Mesenchymal stem cell (in vitro differentiated cells and primary cell): ENCODE measurements at regions not wholly inside any gene's neighbourhood (a gene's known extent, or its start where the extent isn't known, plus 50 kb on each side); places are given as distances from the start of the nearest gene placed in this dataset.

Source experiments
- DNase-seq: peaks from one replicate; pipeline ENCODE4 v3.0.0-alpha.2; 2013
- H2AFZ ChIP-seq: one replicate; pipeline ENCODE4 v1.6.1; 2013; ENCODE audit warnings: low read depth, mild to moderate bottlenecking, control low read depth, inconsistent platforms, low read length, moderate library complexity
- H2AK5ac ChIP-seq: 2 replicates; pipeline ENCODE4 v1.6.1; 2013; ENCODE audit warnings: low read length, moderate library complexity, mild to moderate bottlenecking, inconsistent platforms; ENCODE audit not compliant: severe bottlenecking
- H2BK120ac ChIP-seq: one replicate; pipeline ENCODE4 v1.6.1; 2013; ENCODE audit warnings: low read depth, mild to moderate bottlenecking, inconsistent platforms, low read length, moderate library complexity
- H2BK12ac ChIP-seq, 2 experiments: one replicate each; pipeline ENCODE4 v1.6.1; 2013; ENCODE audit warnings: inconsistent platforms in 2 of 2, low read length in 2 of 2, mild to moderate bottlenecking in 2 of 2, moderate library complexity in 2 of 2, control low read depth in 1 of 2
- H2BK15ac ChIP-seq: one replicate; pipeline ENCODE4 v1.6.1; 2013; ENCODE audit warnings: mild to moderate bottlenecking, low read depth, inconsistent platforms; ENCODE audit not compliant: poor library complexity, severe bottlenecking
- H2BK5ac ChIP-seq: 2 replicates; pipeline ENCODE4 v1.6.1; 2013; ENCODE audit warnings: low read depth, mild to moderate bottlenecking, low read length, control low read depth, inconsistent platforms; ENCODE audit not compliant: poor library complexity, severe bottlenecking
- H3K14ac ChIP-seq, 2 experiments: one replicate each; pipeline ENCODE4 v1.6.1; 2013; ENCODE audit warnings: inconsistent platforms in 2 of 2, low read length in 2 of 2, control low read depth in 1 of 2, mild to moderate bottlenecking in 1 of 2, moderate library complexity in 1 of 2
- H3K18ac ChIP-seq, 2 experiments: one replicate each; pipeline ENCODE4 v1.6.1; 2013; ENCODE audit warnings: inconsistent platforms in 2 of 2, low read length in 2 of 2, control low read depth in 1 of 2, low read depth in 1 of 2, mild to moderate bottlenecking in 1 of 2
- H3K23ac ChIP-seq, 2 experiments: one replicate each; pipeline ENCODE4 v1.6.1; 2013; ENCODE audit warnings: inconsistent platforms in 2 of 2, low read length in 2 of 2, mild to moderate bottlenecking in 2 of 2, moderate library complexity in 2 of 2, control low read depth in 1 of 2
- H3K27ac ChIP-seq: 2 replicates; pipeline ENCODE4 v1.5.1; 2013; ENCODE audit warnings: mild to moderate bottlenecking, moderate library complexity, low read length, control low read depth, inconsistent platforms; ENCODE audit not compliant: poor library complexity, severe bottlenecking
- H3K27me3 ChIP-seq, 2 experiments: 2 replicates each; pipeline versions ENCODE4 v1.6.1 to v1.7.0; 2013; ENCODE audit warnings: low read length in 2 of 2, mild to moderate bottlenecking in 2 of 2, moderate library complexity in 2 of 2, control low read depth in 1 of 2, inconsistent platforms in 1 of 2; ENCODE audit not compliant: control insufficient read depth in 1 of 2, insufficient read depth in 1 of 2
- H3K36me3 ChIP-seq, 2 experiments: 2 replicates each; pipeline versions ENCODE4 v1.6.1 to v1.7.0; 2013; ENCODE audit warnings: low read length in 2 of 2, control low read depth in 1 of 2, inconsistent platforms in 1 of 2, low read depth in 1 of 2, mild to moderate bottlenecking in 1 of 2; ENCODE audit not compliant: insufficient read depth in 2 of 2, control insufficient read depth in 1 of 2
- H3K4ac ChIP-seq, 2 experiments: one replicate each; pipeline ENCODE4 v1.6.1; 2013; ENCODE audit warnings: inconsistent platforms in 2 of 2, low read length in 2 of 2, mild to moderate bottlenecking in 2 of 2, moderate library complexity in 2 of 2, control low read depth in 1 of 2, low read depth in 1 of 2
- H3K4me1 ChIP-seq: 2 replicates; pipeline ENCODE4 v1.6.1; 2013; ENCODE audit warnings: low read depth, low read length, control low read depth; ENCODE audit not compliant: control insufficient read depth, insufficient read depth
- H3K4me2 ChIP-seq: 2 replicates; pipeline ENCODE4 v1.6.1; 2013; ENCODE audit warnings: low read length, mild to moderate bottlenecking, inconsistent platforms; ENCODE audit not compliant: poor library complexity, severe bottlenecking
- H3K4me3 ChIP-seq, 2 experiments: 2 replicates each; pipeline versions ENCODE4 v1.5.1 to v1.7.0; 2013; ENCODE audit warnings: low read length in 2 of 2, mild to moderate bottlenecking in 2 of 2, control low read depth in 1 of 2, low read depth in 1 of 2; ENCODE audit not compliant: insufficient read depth in 1 of 2
- H3K79me1 ChIP-seq: replicated peaks from 2 replicates; pipeline ENCODE4 v1.6.1; 2013; ENCODE audit warnings: mild to moderate bottlenecking, control low read depth, low read length, inconsistent platforms; ENCODE audit not compliant: poor library complexity, severe bottlenecking
- H3K9ac ChIP-seq: 2 replicates; pipeline ENCODE4 v1.7.0; 2013; ENCODE audit warnings: mild to moderate bottlenecking, low read length, moderate library complexity
- H3K9me3 ChIP-seq: 2 replicates; pipeline ENCODE4 v1.7.0; 2013; ENCODE audit warnings: mild to moderate bottlenecking, low read length; ENCODE audit not compliant: control insufficient read depth
- H4K8ac ChIP-seq: one replicate; pipeline ENCODE4 v1.6.1; 2013; ENCODE audit warnings: inconsistent platforms, mild to moderate bottlenecking, low read length, moderate library complexity
- H4K91ac ChIP-seq: one replicate; pipeline ENCODE4 v1.6.1; 2013; ENCODE audit warnings: mild to moderate bottlenecking, low read length, inconsistent platforms
- WGBS: methylation state at CpG from one replicate; pipeline ENCODE4 v1.1.7; 2013; ENCODE audit warnings: mixed read lengths; 5-methylcytosine and 5-hydroxymethylcytosine counted together

- Histone ChIP-seq H3K23ac (no peak overlapping the region), H2BK120ac (no peak overlapping the region), H4K8ac (no peak overlapping the region), H3K27ac (no peak overlapping the region), H3K4ac (no peak overlapping the region), H2BK5ac (no peak overlapping the region), H2BK15ac (no peak overlapping the region), H2BK12ac (no peak overlapping the region), H3K9me3 (no peaks in the 10 kb centered on the region), H3K79me1 (no peaks in the 10 kb centered on the region), H3K36me3 (no peaks in the 10 kb centered on the region), H3K14ac (no peak overlapping the region), H3K4me1 (no peaks in the 10 kb centered on the region), H2AFZ (no peak overlapping the region), H2AK5ac (no peak overlapping the region), H3K4me3 (no peak overlapping the region), H3K18ac (no peak overlapping the region), H4K91ac (no peak overlapping the region), H3K4me2 (no peak overlapping the region), H3K9ac (no peak overlapping the region), H3K27me3 (no peaks in the 10 kb centered on the region)
- WGBS: 81% methylated on average over 4 of the region's 4 CpGs
- DNase-seq: no peak
Observed at GRCh38 chr3:177687291-177687690, 490.0 kb upstream of the TBL1XR1 start.

- no peak overlapping the region for H2BK15ac ChIP-seq
- H3K27ac ChIP-seq: no peak overlapping the region
- H2BK12ac ChIP-seq: no peak overlapping the region
- no peak overlapping the region for H3K4me2 ChIP-seq
- WGBS: 98% methylated on average over 4 of the region's 5 CpGs
- H3K4ac ChIP-seq: no peak overlapping the region
- no peak overlapping the region for H3K9ac ChIP-seq
- no peak overlapping the region for H2BK5ac ChIP-seq
- H3K36me3 ChIP-seq: no peaks in the 10 kb centered on the region
- no peak overlapping the region for H4K8ac ChIP-seq
- no peak overlapping the region for H3K4me3 ChIP-seq
- H3K14ac ChIP-seq: no peak overlapping the region
- no peaks in the 10 kb centered on the region for H3K79me1 ChIP-seq
- H3K23ac ChIP-seq: no peak overlapping the region
- no peaks in the 10 kb centered on the region for H3K27me3 ChIP-seq
- H4K91ac ChIP-seq: no peak overlapping the region
- H2AFZ ChIP-seq: no peak overlapping the region
- H3K4me1 ChIP-seq: no peaks in the 10 kb centered on the region
- no peaks in the 10 kb centered on the region for H3K9me3 ChIP-seq
- no peak overlapping the region for H2AK5ac ChIP-seq
- no peak overlapping the region for H2BK120ac ChIP-seq
- no peak for DNase-seq
- H3K18ac ChIP-seq: no peak overlapping the region
Observed at GRCh38 chr3:177688152-177688551, 490.9 kb upstream of the TBL1XR1 start.

GRCh38 chr3:177689077-177689476 lies 491.8 kb upstream of the TBL1XR1 start:
- no peak overlapping the region for H3K4me2 ChIP-seq
- no peaks in the 10 kb centered on the region for H3K36me3 ChIP-seq
- no peak overlapping the region for H4K8ac ChIP-seq
- H3K18ac ChIP-seq: no peak overlapping the region
- no peak overlapping the region for H3K9ac ChIP-seq
- no peak overlapping the region for H3K27ac ChIP-seq
- no peak overlapping the region for H3K4me3 ChIP-seq
- H2BK120ac ChIP-seq: no peak overlapping the region
- no peak overlapping the region for H3K14ac ChIP-seq
- H2AK5ac ChIP-seq: no peak overlapping the region
- no peak overlapping the region for H2BK15ac ChIP-seq
- no peak overlapping the region for H4K91ac ChIP-seq
- H3K79me1 ChIP-seq: no peaks in the 10 kb centered on the region
- no peak overlapping the region for H2AFZ ChIP-seq
- H3K4ac ChIP-seq: no peak overlapping the region
- no peaks in the 10 kb centered on the region for H3K4me1 ChIP-seq
- no peak overlapping the region for H3K23ac ChIP-seq
- H3K9me3 ChIP-seq: no peaks in the 10 kb centered on the region
- no peak overlapping the region for H2BK5ac ChIP-seq
- DNase-seq: no peak
- H3K27me3 ChIP-seq: no peaks in the 10 kb centered on the region
- no CpG with 5 or more reads among the region's 3 CpGs for WGBS
- no peak overlapping the region for H2BK12ac ChIP-seq

GRCh38 chr3:177689869-177690268 lies 492.6 kb upstream of the TBL1XR1 start:
- no peak overlapping the region for H3K14ac ChIP-seq
- H2BK15ac ChIP-seq: no peak overlapping the region
- H2AFZ ChIP-seq: no peak overlapping the region
- H3K4me3 ChIP-seq: no peak overlapping the region
- no peak overlapping the region for H4K91ac ChIP-seq
- H3K27me3 ChIP-seq: no peaks in the 10 kb centered on the region
- H2BK12ac ChIP-seq: no peak overlapping the region
- H3K79me1 ChIP-seq: no peaks in the 10 kb centered on the region
- no peak overlapping the region for H3K4ac ChIP-seq
- no peak overlapping the region for H3K23ac ChIP-seq
- no peak overlapping the region for H4K8ac ChIP-seq
- DNase-seq: no peak
- H3K27ac ChIP-seq: no peak overlapping the region
- H2AK5ac ChIP-seq: no peak overlapping the region
- H3K4me2 ChIP-seq: no peak overlapping the region
- 100% methylated on average over 2 of the region's 4 CpGs for WGBS
- no peak overlapping the region for H2BK120ac ChIP-seq
- H3K9me3 ChIP-seq: no peaks in the 10 kb centered on the region
- no peaks in the 10 kb centered on the region for H3K36me3 ChIP-seq
- no peak overlapping the region for H3K9ac ChIP-seq
- no peak overlapping the region for H2BK5ac ChIP-seq
- no peak overlapping the region for H3K18ac ChIP-seq
- H3K4me1 ChIP-seq: no peaks in the 10 kb centered on the region
